HG03103 (cell line): ENCODE measurements at regions not wholly inside any gene's neighbourhood (a gene's known extent, or its start where the extent isn't known, plus 50 kb on each side); places are given as distances from the start of the nearest gene placed in this dataset.

Source experiments
- ATAC-seq: cut with Tn5 transposase; IDR thresholded peaks from one replicate; pipeline ENCODE4 v1.9.1; 2021; ENCODE audit warnings: low read depth; ENCODE audit not compliant: unreplicated experiment

- ATAC-seq, result no peak
These were observed 136.2 kb upstream of the PFN2 start for GRCh38 chr3:150106740-150107428.

DNA sequence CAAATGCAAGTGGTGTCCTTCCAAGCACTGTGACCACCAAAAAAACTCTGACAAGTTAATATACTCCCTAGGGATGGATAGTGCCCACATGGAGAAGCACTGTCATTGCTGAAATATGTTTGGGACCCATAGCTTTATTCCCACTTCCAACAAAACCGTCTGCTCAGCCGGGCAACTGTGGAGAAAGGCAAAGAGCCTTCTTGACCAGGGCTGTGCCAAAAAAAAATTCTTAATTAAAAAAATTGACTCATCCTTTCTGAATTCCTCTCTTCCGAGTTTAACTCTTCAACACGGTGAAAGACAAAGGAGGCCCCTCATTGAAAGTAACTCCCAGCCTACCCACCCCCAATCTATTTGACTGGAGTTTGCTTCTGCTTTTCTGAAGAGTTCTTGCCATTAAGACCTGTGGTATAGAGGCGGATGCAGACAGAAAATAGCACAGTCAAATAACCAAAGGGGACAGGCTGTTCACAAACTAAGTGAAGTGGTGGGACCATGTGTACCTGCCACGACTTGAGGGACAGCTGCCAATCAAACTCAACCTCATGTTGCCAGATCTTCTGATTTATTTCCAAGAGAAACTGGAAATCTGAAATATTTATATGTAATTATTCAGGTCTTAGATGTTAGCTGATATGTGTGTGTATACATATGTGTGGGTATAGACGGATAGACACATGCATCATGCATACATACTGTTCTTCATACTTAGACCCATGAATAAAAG lies 135.4 kb upstream of the PFN2 start:
- ATAC-seq, result no peak

- ATAC-seq, result no peak
These were observed 134.3 kb upstream of the PFN2 start for GRCh38 chr3:150105025-150105424.

DNA sequence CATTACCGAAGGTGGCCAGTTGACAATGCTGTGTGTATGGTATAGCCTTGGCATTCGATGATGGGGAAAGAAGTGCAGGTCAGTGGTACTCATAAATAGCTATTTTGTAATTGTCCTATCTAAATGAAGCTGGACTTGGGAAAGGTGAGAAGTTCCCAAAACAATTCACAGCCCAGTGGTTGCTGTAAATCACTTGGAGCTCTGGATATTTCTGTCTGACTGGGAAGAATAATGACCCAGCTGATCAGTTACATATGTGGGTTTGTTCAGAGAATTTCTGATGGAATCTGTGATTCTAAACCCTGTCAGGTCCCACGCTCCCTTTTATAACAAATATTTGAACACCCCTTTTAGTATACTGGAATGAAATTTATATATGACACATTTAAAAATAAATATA lies 133.9 kb upstream of the PFN2 start:
- no peak for ATAC-seq

DNA sequence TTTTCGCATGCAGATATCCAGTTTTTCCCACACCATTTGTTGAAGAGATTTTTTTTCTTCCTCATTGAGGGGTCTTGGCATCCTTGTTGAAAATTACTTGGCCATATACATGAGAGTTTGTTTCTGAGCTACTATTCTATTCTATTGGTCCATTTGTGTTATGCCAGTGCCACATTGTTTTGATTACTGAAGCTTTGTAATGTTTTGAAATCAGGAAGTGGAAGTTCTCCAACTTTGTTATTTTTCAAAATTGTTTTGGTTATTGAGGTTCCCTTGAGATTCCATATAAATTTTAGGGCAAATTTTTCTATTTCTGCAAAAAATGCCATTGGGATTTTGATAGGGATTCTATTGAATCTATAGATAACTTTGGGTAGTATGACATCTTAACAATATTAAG lies 130.3 kb upstream of the PFN2 start:
- no peak for ATAC-seq

DNA sequence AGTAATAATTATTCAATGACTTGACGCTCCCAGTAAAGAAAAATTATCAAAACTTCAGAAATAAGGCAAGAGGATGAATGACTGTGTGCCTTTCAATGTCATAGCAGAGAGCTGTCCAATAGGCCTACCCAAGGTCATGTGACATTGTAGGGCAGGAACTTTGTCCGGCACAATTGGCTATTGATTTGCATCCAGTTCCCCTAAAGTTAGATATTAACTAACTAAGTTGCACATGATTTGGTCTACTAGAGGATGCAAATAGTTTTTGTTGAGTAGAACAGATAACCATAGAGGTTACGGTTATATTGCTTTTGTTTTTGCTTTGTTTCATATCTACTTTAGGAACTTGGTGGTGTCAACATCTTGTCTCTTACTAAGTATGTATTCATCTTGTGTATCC lies 127.9 kb upstream of the PFN2 start:
- ATAC-seq, result no peak

DNA sequence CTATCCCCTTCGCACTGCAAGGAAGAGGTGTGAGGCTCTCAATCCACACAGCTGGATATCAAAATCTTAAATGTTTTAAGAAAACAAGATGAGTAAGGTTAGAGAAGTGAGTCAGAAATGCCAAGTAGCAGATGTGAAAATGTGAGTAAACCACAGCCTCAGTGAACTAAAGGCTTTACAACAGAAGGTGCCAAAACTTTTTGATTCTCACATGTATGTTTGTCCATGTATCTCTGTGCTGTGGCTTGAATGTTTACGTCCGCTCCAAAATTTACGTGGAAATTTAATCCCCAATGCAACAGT lies 126.8 kb upstream of the PFN2 start:
- no peak for ATAC-seq

- ATAC-seq, result no peak
These were observed 126.2 kb upstream of the PFN2 start for GRCh38 chr3:150096700-150097587.

DNA sequence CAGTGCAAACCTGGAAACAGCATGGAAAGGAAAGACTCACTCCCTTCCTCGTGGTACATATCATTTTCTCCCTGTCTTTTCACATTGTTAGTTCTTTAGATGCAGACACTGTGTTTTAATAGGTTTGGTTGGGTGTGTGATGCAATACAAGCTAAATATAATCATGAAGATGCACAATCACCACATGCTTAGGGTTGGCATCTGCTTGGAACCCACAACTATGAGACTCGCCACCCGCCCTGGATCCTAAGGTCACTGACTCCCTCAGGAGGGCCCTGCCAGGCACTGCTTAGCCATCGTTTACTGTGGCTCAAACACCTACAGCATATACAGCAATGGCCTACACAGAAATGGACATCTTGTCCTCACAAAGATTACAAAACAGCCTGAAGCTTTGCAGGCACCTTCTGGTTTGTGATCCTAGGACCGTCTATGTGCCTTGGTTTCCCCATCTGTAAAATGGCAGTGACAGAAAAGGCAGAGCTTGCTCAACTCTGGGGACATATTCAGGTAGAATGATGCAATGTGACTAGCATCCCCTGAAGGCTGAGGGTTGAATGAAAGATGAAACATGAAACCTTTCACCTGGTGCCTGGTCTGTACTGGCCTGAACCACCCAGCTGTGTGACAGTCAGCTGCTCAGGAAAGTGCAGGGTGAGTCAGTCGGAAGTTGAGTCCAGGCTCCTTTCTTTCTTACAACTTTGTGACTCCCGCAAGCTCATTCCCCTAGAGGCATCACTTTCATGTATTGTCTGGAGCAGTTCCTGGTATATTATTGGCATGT lies 123.6 kb upstream of the PFN2 start:
- no peak for ATAC-seq

- no peak for ATAC-seq
These were observed 120.9 kb upstream of the PFN2 start for GRCh38 chr3:150091626-150092025.

GRCh38 chr3:150090877-150091276 lies 120.2 kb upstream of the PFN2 start:
- no peak for ATAC-seq

DNA sequence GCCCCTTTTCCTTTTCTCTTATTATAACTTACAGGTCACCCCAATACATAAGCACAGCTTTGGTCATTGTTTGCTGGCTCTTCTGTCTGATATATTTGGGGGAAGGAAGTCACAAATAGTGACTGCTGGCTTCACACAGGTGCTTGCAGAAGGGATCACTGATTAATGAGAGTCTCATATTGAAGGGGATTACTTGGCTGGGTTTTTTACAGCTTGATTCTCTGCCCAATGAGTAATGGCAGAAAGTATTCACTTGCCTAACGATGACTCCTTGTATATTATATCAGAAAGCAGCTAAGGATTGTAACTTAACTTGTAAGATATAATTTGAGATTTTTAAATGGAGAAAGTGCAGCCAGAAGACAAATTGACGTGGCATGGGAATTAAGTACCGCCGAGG lies 119.3 kb upstream of the PFN2 start:
- ATAC-seq, result no peak

DNA sequence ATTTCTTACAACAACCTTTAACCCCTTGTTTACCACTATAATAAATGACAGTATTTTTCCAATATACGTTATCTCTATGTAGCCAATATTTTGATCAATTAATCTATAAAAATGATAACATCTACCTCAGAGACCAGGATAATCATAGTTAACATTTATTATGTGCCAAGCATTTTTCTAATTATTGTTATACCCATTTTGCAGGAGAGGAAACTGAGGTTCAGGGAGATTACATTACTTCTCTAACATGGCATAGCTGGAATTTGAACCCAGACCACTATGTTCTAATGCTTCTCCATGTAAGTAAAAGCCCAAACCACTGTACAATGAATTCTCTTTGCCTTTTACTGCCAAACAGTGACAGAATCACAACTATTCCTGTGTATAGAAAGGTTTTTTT lies 113.4 kb upstream of the PFN2 start:
- no peak for ATAC-seq

GRCh38 chr3:150083655-150084042 lies 113.0 kb upstream of the PFN2 start:
- no peak for ATAC-seq

DNA sequence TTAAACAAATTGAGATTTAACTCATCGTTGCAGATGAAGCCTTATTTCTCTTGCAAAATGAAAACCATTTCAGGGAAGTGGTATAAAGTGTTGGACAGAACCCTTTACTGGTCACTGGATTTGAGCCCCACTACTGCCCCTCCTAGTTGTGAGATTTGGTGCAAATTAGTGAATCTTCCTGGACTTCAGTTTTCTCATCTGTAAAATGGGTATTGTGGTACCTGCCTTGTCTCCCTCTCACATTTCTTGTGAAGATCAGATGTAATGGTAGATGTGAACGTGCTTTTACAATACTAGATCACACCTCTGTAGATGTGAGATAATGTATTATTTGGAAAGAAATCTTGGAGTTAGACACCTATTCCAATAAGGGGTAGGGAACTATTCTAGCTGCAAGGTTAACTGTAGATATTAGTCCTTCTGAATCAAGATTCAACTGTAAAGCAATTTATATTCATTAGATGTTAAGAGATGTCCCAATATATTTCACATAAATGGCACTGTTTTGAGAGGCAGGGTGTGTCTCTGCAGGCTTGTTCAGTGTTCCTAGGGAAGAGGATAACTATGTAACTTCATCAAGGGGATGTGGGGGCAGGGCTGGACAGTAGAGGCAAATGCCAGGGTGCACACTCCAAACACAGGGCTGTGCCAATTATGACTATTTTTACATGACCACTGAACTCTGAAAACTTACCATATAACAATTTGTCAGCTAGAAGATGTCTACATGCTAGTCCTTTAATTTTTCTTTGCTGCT lies 112.4 kb upstream of the PFN2 start:
- ATAC-seq, result no peak

DNA sequence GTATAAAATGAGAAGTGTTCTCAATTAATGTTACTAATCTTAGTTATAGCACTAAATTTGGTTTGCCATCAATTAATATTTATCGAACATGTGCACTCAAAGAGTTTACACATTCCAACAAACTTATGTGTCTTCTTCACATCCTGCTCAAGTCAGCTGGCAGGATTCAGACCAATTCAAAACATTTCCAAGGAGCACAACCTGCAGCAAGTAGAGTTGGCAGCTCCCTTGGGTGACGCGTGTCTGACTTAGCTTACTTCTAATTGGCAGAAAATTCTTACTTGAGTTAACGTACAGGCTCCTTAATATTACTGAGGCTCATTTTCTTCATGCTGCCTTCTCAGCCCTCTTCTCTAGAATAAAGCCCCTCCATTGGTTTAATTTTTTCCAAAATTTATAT lies 110.4 kb upstream of the PFN2 start:
- ATAC-seq, result no peak

GRCh38 chr3:150080058-150080730 lies 109.5 kb upstream of the PFN2 start:
- ATAC-seq, result no peak

DNA sequence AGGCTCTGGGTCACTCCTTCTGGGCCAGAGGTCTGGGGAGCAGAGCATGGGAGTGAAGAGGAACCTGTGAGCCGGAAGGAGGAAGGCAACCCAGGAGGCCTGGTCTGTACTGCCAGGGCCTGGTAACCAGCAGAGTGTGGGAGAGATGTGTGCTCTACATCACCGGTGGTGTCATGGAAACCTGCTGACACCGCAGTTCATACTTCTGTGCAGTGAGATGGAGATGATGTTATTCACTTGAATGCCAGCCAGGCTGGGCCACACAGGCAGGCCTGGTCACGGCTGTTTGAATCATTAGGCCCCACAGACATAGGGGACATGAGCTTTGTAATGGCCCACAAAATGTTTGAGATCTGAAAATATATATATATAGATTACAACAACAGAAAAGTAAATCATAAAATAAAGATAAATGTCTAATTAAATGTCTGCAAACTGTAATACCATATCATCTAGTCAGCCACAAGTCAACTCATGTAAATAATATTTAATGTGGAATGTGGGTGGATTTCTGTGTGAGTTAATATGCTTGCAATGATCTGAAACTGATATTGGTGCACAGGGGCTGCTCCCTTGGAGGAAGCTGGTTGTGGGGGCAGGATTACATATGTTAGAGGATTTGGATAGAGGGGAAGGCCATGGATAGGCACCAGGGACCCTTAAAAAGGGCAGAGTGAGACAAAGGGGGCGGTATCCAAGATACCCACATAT lies 108.5 kb upstream of the PFN2 start:
- no peak for ATAC-seq
